ENCODE measurements at regions not wholly inside any gene's neighbourhood (a gene's known extent, or its start where the extent isn't known, plus 50 kb on each side); places are given as distances from the start of the nearest gene placed in this dataset.

DNA sequence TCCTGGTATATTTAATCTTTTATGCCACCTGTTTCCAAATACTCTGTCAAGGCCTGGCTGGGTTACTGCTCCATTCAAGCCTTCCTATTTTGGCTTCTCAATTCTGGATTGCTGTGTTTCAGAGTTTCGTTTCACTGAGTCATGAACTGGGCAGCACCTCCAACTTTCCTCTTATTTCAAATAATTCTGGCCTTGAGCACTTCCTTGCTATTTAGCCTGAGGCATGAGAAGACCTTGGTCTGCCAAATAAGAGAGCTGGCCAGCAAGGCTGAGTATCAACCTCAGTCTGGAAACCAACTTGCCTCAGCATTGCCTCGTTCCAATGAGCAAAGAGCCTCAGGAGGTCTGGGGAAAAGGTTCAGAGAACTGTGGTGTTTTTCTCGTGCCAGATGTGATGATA is 66.6 kb downstream of the TNFAIP3 start:
- peaks cover 5% of the 10 kb centered on the region for H3K36me3 Mint-ChIP-seq (ENCODE audit: unreplicated experiment)
- no peaks in the 10 kb centered on the region for H3K4me1 Mint-ChIP-seq (ENCODE audit: unreplicated experiment)
- no peaks in the 10 kb centered on the region for H3K27me3 Mint-ChIP-seq (ENCODE audit: unreplicated experiment)
- TF ChIP-seq, protein P1, sequence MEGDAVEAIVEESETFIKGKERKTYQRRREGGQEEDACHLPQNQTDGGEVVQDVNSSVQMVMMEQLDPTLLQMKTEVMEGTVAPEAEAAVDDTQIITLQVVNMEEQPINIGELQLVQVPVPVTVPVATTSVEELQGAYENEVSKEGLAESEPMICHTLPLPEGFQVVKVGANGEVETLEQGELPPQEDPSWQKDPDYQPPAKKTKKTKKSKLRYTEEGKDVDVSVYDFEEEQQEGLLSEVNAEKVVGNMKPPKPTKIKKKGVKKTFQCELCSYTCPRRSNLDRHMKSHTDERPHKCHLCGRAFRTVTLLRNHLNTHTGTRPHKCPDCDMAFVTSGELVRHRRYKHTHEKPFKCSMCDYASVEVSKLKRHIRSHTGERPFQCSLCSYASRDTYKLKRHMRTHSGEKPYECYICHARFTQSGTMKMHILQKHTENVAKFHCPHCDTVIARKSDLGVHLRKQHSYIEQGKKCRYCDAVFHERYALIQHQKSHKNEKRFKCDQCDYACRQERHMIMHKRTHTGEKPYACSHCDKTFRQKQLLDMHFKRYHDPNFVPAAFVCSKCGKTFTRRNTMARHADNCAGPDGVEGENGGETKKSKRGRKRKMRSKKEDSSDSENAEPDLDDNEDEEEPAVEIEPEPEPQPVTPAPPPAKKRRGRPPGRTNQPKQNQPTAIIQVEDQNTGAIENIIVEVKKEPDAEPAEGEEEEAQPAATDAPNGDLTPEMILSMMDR (IDR thresholded peaks at IDR 0.05) = no peak
- no peak for DNase-seq (ENCODE audit: extremely low spot score, unreplicated experiment)
- H3K27ac Mint-ChIP-seq (ENCODE audit: unreplicated experiment) = no peak overlapping the region
- H3K4me3 Mint-ChIP-seq (ENCODE audit: unreplicated experiment) = no peak overlapping the region
- peaks cover 22% of the 10 kb centered on the region for H3K9me3 Mint-ChIP-seq (ENCODE audit: unreplicated experiment)

DNA sequence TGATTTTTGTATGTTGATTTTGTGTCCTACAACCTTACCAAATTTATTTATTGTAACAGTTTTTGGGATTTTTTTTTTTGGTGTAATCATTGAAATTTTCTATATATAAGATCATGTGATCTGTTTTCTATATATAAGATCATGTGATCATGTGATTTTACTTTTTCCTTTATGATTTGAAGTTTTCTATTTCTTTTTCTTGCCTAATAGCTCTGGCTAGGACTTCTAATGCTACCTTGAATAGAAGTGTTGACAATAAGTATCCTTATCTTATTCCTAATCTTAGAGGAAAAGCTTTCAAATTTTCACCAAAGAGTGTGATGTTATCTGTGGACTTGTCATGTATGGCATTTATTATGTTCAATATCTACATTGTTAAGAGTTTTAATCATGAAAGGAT is 69.7 kb downstream of the TNFAIP3 start:
- Mint-ChIP-seq H3K4me3 (ENCODE audit: unreplicated experiment) (no peak overlapping the region), H3K4me1 (ENCODE audit: unreplicated experiment) (no peaks in the 10 kb centered on the region), H3K27ac (ENCODE audit: unreplicated experiment) (no peak overlapping the region), H3K36me3 (ENCODE audit: unreplicated experiment) (peaks cover 8% of the 10 kb centered on the region), H3K9me3 (ENCODE audit: unreplicated experiment) (peaks cover 27% of the 10 kb centered on the region), H3K27me3 (ENCODE audit: unreplicated experiment) (no peaks in the 10 kb centered on the region)
- TF ChIP-seq, protein P1 (IDR thresholded peaks at IDR 0.05) = no peak
- DNase-seq (ENCODE audit: extremely low spot score, unreplicated experiment) = no peak

DNA sequence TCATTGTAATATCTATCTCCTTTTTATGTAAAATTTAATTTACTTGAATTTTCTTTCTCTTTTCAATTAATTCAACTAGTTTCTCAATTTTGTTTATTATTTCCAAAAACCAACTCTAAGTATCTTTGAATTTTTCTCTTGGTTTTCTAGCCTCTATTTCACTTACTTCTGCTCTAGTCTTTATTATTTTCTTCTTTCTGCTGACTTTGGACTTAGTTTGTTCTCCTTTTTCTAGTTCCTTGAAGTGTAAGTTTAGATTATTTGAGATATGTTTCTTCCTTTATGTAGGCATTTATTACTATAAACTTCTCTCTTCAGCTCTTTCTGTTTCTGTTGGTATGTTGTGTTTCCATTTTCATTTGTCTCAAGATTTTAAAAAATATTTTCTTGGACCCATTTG is 70.8 kb downstream of the TNFAIP3 start:
- Mint-ChIP-seq H3K4me3 (ENCODE audit: unreplicated experiment) (no peak overlapping the region), H3K4me1 (ENCODE audit: unreplicated experiment) (no peaks in the 10 kb centered on the region), H3K27ac (ENCODE audit: unreplicated experiment) (no peak overlapping the region), H3K36me3 (ENCODE audit: unreplicated experiment) (peaks cover 8% of the 10 kb centered on the region), H3K9me3 (ENCODE audit: unreplicated experiment) (peaks cover 27% of the 10 kb centered on the region), H3K27me3 (ENCODE audit: unreplicated experiment) (no peaks in the 10 kb centered on the region)
- no peak for DNase-seq (ENCODE audit: extremely low spot score, unreplicated experiment)
- TF ChIP-seq, protein P1 (IDR thresholded peaks at IDR 0.05) = no peak

DNA sequence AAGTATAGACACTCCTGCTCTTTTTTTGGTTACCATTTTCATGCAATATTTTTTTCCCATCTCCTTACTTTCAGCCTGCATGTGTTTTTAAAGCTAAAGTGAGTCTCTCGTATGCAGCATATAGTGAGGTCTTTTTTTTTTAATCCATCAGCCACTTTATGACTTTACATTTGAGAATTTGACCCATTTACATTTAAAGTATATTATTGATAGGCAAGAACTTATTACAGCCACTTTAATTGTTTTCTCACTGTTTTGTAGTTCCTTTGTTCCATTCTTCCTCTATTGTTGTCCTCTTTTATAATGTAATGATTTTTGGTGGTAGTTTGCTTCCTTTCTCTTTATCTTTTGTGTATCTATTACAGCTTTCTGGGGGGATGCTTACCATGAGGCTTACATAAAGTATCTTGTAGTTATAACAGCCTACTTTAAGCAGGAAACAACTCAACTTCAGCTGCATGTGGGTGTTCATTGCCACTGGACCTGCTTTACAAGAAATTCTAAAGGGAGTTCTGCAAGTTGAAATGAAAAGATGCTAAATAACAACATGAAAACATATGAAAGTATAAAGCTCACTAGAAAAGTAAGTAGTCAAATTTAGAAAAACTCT is 71.8 kb downstream of the TNFAIP3 start:
- Mint-ChIP-seq H3K36me3 (ENCODE audit: unreplicated experiment) (peaks cover 8% of the 10 kb centered on the region), H3K4me1 (ENCODE audit: unreplicated experiment) (no peaks in the 10 kb centered on the region), H3K27me3 (ENCODE audit: unreplicated experiment) (no peaks in the 10 kb centered on the region), H3K27ac (ENCODE audit: unreplicated experiment) (no peak overlapping the region), H3K9me3 (ENCODE audit: unreplicated experiment) (peaks cover 27% of the 10 kb centered on the region), H3K4me3 (ENCODE audit: unreplicated experiment) (no peak overlapping the region)
- TF ChIP-seq, protein P1 (IDR thresholded peaks at IDR 0.05) = no peak
- no peak for DNase-seq (ENCODE audit: extremely low spot score, unreplicated experiment)

DNA sequence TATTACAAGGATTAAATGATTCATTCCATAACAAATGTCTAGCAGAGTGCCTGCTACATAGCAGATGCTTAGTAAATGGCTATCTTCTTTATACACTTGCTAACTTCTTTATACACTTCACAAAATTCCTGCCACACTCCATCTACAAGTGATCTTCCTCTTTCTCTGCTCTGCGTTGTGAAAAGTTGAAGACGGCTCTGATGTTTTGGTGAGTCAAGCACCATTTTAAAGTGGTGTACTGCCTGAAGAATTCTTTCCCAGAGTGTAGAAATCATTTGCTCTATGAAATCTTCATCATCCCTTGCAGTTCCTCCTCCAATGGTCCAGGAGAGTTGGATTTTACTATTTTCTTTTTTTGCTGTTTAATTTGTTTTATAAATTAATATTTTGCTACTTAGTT is 74.9 kb downstream of the TNFAIP3 start:
- no peak overlapping the region for H3K27ac Mint-ChIP-seq (ENCODE audit: unreplicated experiment)
- H3K27me3 Mint-ChIP-seq (ENCODE audit: unreplicated experiment) = no peaks in the 10 kb centered on the region
- H3K4me1 Mint-ChIP-seq (ENCODE audit: unreplicated experiment) = peaks cover 7% of the 10 kb centered on the region
- peaks cover 8% of the 10 kb centered on the region for H3K36me3 Mint-ChIP-seq (ENCODE audit: unreplicated experiment)
- TF ChIP-seq, protein P1 (IDR thresholded peaks at IDR 0.05) = no peak
- no peak for DNase-seq (ENCODE audit: extremely low spot score, unreplicated experiment)
- H3K4me3 Mint-ChIP-seq (ENCODE audit: unreplicated experiment) = no peak overlapping the region
- peaks cover 15% of the 10 kb centered on the region for H3K9me3 Mint-ChIP-seq (ENCODE audit: unreplicated experiment)
